ENCODE measurements at regions not wholly inside any gene's neighbourhood (a gene's known extent, or its start where the extent isn't known, plus 50 kb on each side); places are given as distances from the start of the nearest gene placed in this dataset.
"Not testable (repeated sequence)": the region's sequence is repeated elsewhere in the genome, so short reads cannot be mapped to it uniquely, and the experiment has no call there.

- ChIA-PET CTCF (no interaction called here), POLR2A (no interaction called here)
- no peak for TF ChIP-seq CTCF (IDR thresholded peaks at IDR 0.05; ENCODE audit: control extremely low read depth, extremely low read depth, low read depth, missing control alignments)
- DNase-seq (ENCODE audit: extremely low spot score), result no peak
These were observed 279.3 kb upstream of the PDE3A start for GRCh38 chr12:20089077-20089476.

GRCh38 chr12:20093190-20093810 lies 275.0 kb upstream of the PDE3A start:
- CTCF ChIA-PET, result interaction anchor here (1.1 kb wide), 1 partner anchor 14 kb away, joined by 4 read pairs; no protein-coding TSS in a partner anchor
- POLR2A ChIA-PET; DNase-seq (ENCODE audit: extremely low spot score): not testable (repeated sequence)

GRCh38 chr12:20096430-20096829 lies 271.9 kb upstream of the PDE3A start:
- ChIA-PET POLR2A (no interaction called here), CTCF (no interaction called here)
- DNase-seq (ENCODE audit: extremely low spot score), result no peak
- TF ChIP-seq CTCF (IDR thresholded peaks at IDR 0.05; ENCODE audit: control extremely low read depth, extremely low read depth, low read depth, missing control alignments), result no peak

GRCh38 chr12:20097626-20098025 lies 270.7 kb upstream of the PDE3A start:
- no peak for TF ChIP-seq CTCF (IDR thresholded peaks at IDR 0.05; ENCODE audit: control extremely low read depth, extremely low read depth, low read depth, missing control alignments)
- peak; percentile 14 for DNase-seq (ENCODE audit: extremely low spot score)
- ChIA-PET POLR2A (no interaction called here), CTCF (no interaction called here)

- no peak for DNase-seq (ENCODE audit: extremely low spot score)
- TF ChIP-seq CTCF (IDR thresholded peaks at IDR 0.05; ENCODE audit: control extremely low read depth, extremely low read depth, low read depth, missing control alignments), result no peak
- CTCF ChIA-PET, result no interaction called here
- POLR2A ChIA-PET, result no interaction called here
These were observed 268.7 kb upstream of the PDE3A start for GRCh38 chr12:20099395-20100183.

- TF ChIP-seq CTCF (IDR thresholded peaks at IDR 0.05; ENCODE audit: control extremely low read depth, extremely low read depth, low read depth, missing control alignments), result no peak
- CTCF ChIA-PET, result interaction anchor here (1.5 kb wide), 1 partner anchor 27 kb away, joined by 5 read pairs; no protein-coding TSS in a partner anchor
- POLR2A ChIA-PET, result no interaction called here
- no peak for DNase-seq (ENCODE audit: extremely low spot score)
These were observed 267.3 kb upstream of the PDE3A start for GRCh38 chr12:20101046-20101445.

- DNase-seq (ENCODE audit: extremely low spot score), result no peak
- CTCF ChIA-PET, result no interaction called here
- TF ChIP-seq CTCF (IDR thresholded peaks at IDR 0.05; ENCODE audit: control extremely low read depth, extremely low read depth, low read depth, missing control alignments), result no peak
- POLR2A ChIA-PET, result no interaction called here
These were observed 262.4 kb upstream of the PDE3A start for GRCh38 chr12:20105943-20106342.

Data from GM10248 (cell line).